ENCODE measurements at regions not wholly inside any gene's neighbourhood (a gene's known extent, or its start where the extent isn't known, plus 50 kb on each side); places are given as distances from the start of the nearest gene placed in this dataset.

- H3K4me3 ChIP-seq (ENCODE audit: low read depth in 2 of 2, low read length in 1 of 2): no peak overlapping the region
- H3F3A ChIP-seq (replicated peaks; ENCODE audit: insufficient read depth): no peaks in the 10 kb centered on the region
- TF ChIP-seq MXI1 (IDR thresholded peaks at IDR 0.05; ENCODE audit: low read depth, low read length) (no peak), EP300 (IDR thresholded peaks at IDR 0.05; ENCODE audit: borderline replicate concordance in 1 of 2, low read depth in 1 of 2, low read length in 1 of 2) (no peak), YY1 (IDR thresholded peaks at IDR 0.05; ENCODE audit: low read depth) (no peak), CTCF (IDR thresholded peaks at IDR 0.05) (no peak), TEAD4 (IDR thresholded peaks at IDR 0.05; ENCODE audit: borderline replicate concordance, insufficient read depth) (no peak), CHD2 (IDR thresholded peaks at IDR 0.05; ENCODE audit: low read length, partially characterized antibody) (no peak), FOXJ3 (CRISPR knock-in tag; IDR thresholded peaks at IDR 0.05) (no peak), TAF1 (IDR thresholded peaks at IDR 0.05; ENCODE audit: borderline replicate concordance, low read depth, low read length) (no peak), RCOR1 (IDR thresholded peaks at IDR 0.05; ENCODE audit: low read length) (no peak), RXRA (IDR thresholded peaks at IDR 0.05; ENCODE audit: borderline replicate concordance, low read depth) (no peak), SIN3A (IDR thresholded peaks at IDR 0.05; ENCODE audit: borderline replicate concordance, low read depth, low read length) (no peak)
- no peaks in the 10 kb centered on the region for H3K9me3 ChIP-seq
- no peak overlapping the region for H3K4me2 ChIP-seq
- no peaks in the 10 kb centered on the region for H3K9me2 ChIP-seq
- no peaks in the 10 kb centered on the region for H3K27me3 ChIP-seq (ENCODE audit: insufficient read depth)
- H2AFZ ChIP-seq (ENCODE audit: low read depth): no peak overlapping the region
- H3K4me1 ChIP-seq (ENCODE audit: control insufficient read depth in 1 of 2, insufficient read depth in 2 of 2, low read depth in 1 of 2, low read length in 1 of 2): no peaks in the 10 kb centered on the region; a peak in 1 of 4 replicates
- POLR2A ChIA-PET: no interaction called here
- H3K9ac ChIP-seq: no peak overlapping the region
- no peaks in the 10 kb centered on the region for H4K20me1 ChIP-seq (ENCODE audit: insufficient read depth)
- DNase-seq: no peak
- H3K79me2 ChIP-seq (ENCODE audit: insufficient read depth): no peaks in the 10 kb centered on the region
- CTCF ChIA-PET: no interaction called here
- H3K36me3 ChIP-seq (replicated peaks in 1 of 2; ENCODE audit: control insufficient read depth in 1 of 2, insufficient read depth in 2 of 2, low read length in 1 of 2): no peaks in the 10 kb centered on the region
- H3K27ac ChIP-seq (ENCODE audit: low read depth in 2 of 2, low read length in 1 of 2): no peak overlapping the region
- WGBS (ENCODE audit: low lambda C conversion rate): 83% methylated on average over 2 of the region's 2 CpGs
Observed at GRCh38 chr12:115439008-115439601, 755.1 kb upstream of the TBX3 start.

- TF ChIP-seq RXRA (IDR thresholded peaks at IDR 0.05; ENCODE audit: borderline replicate concordance, low read depth) (no peak), SIN3A (IDR thresholded peaks at IDR 0.05; ENCODE audit: borderline replicate concordance, low read depth, low read length) (no peak), ELF1 (IDR thresholded peaks at IDR 0.05) (no peak), CHD2 (IDR thresholded peaks at IDR 0.05; ENCODE audit: low read length, partially characterized antibody) (no peak), NFIC (IDR thresholded peaks at IDR 0.05; ENCODE audit: borderline replicate concordance) (no peak), TAF1 (IDR thresholded peaks at IDR 0.05; ENCODE audit: borderline replicate concordance, low read depth, low read length) (no peak), RAD21 (IDR thresholded peaks at IDR 0.05; ENCODE audit: low read length) (no peak)
- TF ChIP-seq, protein P1, sequence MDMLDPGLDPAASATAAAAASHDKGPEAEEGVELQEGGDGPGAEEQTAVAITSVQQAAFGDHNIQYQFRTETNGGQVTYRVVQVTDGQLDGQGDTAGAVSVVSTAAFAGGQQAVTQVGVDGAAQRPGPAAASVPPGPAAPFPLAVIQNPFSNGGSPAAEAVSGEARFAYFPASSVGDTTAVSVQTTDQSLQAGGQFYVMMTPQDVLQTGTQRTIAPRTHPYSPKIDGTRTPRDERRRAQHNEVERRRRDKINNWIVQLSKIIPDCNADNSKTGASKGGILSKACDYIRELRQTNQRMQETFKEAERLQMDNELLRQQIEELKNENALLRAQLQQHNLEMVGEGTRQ (IDR thresholded peaks at IDR 0.05; ENCODE audit: borderline replicate concordance, low read depth, low read length): no peak
Observed at GRCh38 chr12:115438314-115438713, 754.3 kb upstream of the TBX3 start.

More at GRCh38 chr12:115438314-115438713, 754.3 kb upstream of the TBX3 start:
- Histone ChIP-seq H2AFZ (ENCODE audit: low read depth) (no peak overlapping the region), H3K36me3 (replicated peaks in 1 of 2; ENCODE audit: control insufficient read depth in 1 of 2, insufficient read depth in 2 of 2, low read length in 1 of 2) (no peaks in the 10 kb centered on the region), H3K9me3 (no peaks in the 10 kb centered on the region), H3K9me2 (no peaks in the 10 kb centered on the region), H3K4me1 (ENCODE audit: control insufficient read depth in 1 of 2, insufficient read depth in 2 of 2, low read depth in 1 of 2, low read length in 1 of 2) (no peaks in the 10 kb centered on the region; a peak in 1 of 4 replicates), H3K4me2 (no peak overlapping the region), H3K4me3 (ENCODE audit: low read depth in 2 of 2, low read length in 1 of 2) (no peak overlapping the region), H3K79me2 (ENCODE audit: insufficient read depth) (no peaks in the 10 kb centered on the region), H4K20me1 (ENCODE audit: insufficient read depth) (no peaks in the 10 kb centered on the region), H3K9ac (no peak overlapping the region), H3K27ac (ENCODE audit: low read depth in 2 of 2, low read length in 1 of 2) (no peak overlapping the region), H3F3A (replicated peaks; ENCODE audit: insufficient read depth) (no peaks in the 10 kb centered on the region), H3K27me3 (ENCODE audit: insufficient read depth) (no peaks in the 10 kb centered on the region)
- no peak for DNase-seq
- ChIA-PET POLR2A (no interaction called here), CTCF (no interaction called here)
- 71% methylated on average over 4 of the region's 4 CpGs for WGBS (ENCODE audit: low lambda C conversion rate)

Data from SK-N-SH (cell line).